Forelimb muscle (tissue), 1 donor: ENCODE measurements at regions not wholly inside any gene's neighbourhood (a gene's known extent, or its start where the extent isn't known, plus 50 kb on each side); places are given as distances from the start of the nearest gene placed in this dataset.
"Not testable (repeated sequence)": the region's sequence is repeated elsewhere in the genome, so short reads cannot be mapped to it uniquely, and the experiment has no call there.

Experiments used
- DNase-seq: peaks from one replicate; pipeline ENCODE4 v3.0.0-alpha.2; 2013; ENCODE audit warnings: low read depth

DNA sequence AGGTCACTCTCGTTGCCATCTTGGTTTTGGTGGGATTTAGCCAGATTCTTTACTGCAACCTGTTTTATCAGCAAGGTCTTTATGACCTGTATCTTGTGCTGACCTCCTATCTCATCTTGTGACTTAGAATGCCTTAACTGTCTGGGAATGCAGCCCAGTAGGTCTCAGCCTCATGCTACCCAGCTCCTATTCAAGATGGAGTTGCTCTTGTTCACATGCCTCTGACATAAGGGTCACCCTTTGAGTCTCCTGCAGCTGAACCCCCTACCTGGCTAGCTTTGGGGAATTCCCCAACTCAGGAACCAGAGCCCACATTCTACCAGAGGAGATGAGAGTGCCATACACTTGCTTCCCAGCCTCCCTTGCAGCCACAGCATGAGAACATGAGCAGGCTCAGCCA, 123.0 kb upstream of the ARHGEF3 start:
- DNase-seq: not testable (repeated sequence)

DNA sequence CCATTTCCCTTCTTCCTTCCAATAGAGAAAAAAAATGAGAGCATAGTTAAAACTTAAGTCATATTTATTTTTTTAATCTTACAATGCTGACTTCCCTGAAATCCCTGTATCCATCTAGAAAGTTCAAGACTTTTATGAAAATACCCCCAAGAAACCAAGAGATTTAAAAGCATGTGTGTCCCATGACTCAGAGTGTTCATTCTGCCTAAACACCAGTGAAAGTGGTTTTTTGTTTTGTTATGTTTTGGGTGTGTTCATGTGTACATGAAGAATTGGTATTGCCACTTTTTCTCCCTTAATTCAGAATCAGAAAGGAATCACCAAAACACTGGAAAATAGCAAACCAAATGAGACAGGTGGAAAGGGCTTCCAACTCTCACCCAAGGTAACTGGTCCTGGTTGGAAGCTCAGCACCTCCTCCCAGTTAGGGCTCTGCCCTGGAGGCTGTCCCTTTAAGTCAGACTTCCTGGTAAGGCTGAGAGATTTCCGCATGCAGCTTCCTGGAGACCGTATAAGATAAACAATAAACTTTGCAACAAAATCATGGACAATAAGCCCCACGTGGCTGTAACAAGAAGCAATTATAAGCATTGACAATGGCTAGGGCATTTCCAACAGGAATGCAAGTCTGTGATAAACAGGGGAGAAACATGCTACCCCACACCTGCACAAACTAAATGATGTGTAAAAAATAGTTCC, 121.9 kb upstream of the ARHGEF3 start:
- DNase-seq: peak; percentile 62

DNA sequence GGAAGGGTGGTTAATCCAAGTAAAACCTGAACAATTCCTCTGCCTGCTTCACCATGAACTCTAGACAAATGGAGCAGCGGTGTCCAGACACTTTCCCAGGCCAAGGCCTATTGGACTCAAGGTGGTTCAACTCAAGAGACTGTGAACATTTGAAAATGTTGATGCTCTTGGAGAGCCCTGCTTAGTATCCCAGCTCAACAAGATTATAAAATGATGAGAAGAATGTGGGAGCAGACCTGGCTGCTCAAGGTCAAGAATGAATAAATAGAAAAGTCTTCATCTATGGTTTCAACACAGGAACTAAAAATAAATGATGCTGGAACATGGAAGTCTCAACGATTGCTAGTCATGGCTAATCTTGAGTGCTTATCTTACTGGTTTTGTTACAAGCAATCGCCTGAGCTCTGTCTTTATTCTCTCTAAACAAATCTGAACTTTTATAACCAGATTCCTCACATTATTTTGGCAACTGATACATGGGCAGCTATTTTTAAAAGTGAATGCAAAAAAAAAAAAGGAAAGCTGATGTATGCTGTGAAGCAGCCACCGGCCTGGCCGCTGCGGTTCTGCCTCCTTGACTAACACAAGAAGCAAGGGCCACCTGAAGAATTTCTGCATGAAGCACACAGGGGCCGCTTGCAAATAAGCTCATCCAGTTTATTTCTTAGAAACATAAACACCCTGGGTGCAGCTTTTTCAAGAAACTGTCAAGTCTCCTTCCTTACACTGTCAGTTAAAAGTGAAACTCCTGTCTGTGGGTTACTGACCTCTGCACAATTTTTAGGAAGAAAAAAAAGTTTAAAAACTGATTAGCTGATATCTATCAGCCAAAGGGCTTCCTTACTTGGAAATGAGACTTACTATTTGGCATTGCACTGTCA, 120.1 kb upstream of the ARHGEF3 start:
- no peak for DNase-seq

DNA sequence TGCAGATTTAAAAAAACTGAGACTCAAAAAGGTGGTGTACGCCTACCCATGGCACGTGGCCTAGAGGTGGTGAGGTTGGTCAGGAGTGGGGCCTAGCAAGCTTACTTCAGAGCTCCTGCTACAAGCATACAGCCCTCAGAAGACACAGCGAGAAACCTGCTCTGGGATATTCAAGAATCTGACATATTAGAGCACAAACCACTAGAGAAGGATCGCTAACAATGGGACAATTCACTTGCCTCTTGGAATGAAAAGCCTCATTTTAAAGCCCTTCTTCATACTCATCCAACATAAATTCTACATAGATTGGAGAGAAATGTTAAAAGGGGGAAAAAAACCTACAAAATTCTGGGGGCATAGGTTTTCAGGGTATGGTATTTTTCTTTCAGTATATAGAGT, 118.0 kb upstream of the ARHGEF3 start:
- DNase-seq: no peak

DNA sequence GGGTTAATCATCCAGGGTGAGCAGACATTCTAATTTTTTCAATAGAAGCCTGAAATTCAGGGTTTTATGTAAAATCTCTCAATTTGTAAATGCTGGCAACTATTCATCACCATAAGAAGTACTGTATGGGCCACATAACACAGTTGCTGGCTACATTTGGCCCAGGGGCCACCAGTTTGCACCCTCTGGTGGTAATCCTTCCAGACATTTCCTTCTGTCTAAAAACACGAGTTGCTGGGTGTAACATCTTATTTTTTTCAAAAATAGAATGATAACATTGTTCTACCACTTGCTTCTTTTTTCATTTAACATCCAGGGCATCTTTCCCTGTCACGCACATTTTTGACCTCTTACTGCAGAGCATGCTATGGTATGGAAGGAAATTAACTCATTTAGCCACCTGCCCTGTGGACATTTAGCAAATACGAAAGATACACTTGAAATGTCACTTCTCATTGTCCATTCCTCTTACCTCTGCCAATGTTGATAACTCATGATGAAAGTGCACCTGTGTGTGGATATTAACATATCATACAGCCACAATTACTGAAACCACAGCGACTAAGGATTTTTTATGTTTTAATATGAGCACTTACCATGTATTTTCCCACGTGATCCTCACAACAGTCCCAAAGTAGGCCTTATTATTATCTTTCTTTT, 117.5 kb upstream of the ARHGEF3 start:
- DNase-seq: no peak

DNA sequence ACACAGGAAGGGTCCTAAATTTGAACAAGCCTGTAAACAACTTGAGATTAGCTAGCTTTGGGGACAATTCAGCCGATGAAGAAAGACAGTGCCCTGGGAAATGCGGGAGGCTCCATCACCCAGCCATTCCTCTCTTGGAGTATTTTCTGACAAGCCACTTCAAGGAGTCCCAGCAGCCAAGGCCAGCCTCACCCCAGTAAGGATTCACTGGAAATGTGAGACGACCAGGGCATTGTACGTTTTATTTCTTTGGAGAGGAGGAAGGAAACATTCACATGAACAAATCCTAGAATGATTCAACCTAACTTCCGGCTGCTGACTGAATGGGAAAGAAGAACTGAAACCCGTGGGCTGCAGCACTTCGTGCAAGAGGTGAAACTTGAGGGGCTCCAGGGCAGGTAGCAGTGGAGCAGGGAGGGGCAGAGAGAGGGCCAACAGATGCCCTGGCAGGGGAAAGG, 116.4 kb upstream of the ARHGEF3 start:
- DNase-seq: no peak

DNA sequence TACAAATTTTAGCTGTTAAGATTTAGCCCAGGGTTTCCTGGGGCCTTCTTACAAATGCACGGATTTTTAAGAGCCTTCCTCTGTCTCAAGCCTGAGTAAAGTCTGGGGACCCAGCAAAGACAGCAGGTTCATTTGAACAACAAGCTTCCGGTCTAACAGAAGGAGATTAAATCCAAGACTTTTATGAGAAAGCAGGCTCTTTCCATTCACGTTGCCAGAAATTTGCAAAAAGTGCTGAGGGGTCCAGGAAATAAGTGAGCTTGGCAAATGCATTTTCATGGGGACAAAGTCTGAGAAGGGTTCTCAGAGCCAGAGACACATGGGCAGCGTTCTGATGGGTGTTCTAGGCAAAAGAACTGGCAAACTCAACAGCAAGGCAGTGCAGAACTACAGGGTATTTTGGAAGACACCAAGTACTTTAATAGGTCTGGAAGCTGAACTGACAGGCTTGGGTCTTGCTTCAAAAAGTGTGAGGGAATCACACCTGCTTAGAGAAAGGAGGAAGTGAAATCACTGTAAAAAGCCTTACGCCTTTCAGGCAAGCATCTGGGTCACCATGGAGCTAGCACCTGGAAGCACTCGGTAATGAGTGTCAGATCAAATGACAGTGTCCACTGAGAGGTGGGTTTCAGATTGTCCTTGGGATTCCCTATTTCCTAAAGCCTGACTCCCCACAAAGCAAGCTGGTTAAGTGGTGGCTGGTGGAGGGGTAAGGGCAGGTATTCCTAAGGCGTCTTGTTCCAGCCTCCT, 115.8 kb upstream of the ARHGEF3 start:
- no peak for DNase-seq

DNA sequence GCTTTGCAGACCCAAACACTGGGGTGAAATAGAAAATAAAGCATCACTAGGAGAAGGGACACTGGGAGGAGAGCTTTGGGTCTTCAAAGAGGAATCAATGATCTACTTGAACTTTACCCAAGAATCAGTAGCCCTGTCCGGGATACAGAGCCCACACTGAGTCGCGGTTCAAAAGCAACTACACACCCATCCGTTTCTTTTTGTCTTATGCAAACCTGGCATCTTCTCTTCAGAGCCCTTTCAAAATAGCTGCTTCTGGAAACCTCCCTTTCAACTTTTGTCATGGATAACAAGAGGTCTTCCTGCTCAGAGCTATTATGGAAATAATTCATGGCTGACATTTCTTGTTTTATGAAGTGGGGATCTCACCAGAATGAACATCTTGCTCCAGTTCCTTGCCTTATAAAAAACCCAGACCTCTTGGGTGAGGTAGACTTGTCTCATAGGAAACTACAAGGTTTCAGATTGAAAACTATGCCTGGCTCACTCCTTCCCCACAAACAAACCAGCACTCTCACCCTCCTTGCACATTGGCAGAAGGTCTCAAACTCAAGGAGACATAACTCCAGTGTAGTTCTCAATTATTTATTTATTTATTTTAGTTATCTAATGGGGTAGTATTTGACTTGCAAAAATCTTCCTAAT, 115.1 kb upstream of the ARHGEF3 start:
- no peak for DNase-seq

DNA sequence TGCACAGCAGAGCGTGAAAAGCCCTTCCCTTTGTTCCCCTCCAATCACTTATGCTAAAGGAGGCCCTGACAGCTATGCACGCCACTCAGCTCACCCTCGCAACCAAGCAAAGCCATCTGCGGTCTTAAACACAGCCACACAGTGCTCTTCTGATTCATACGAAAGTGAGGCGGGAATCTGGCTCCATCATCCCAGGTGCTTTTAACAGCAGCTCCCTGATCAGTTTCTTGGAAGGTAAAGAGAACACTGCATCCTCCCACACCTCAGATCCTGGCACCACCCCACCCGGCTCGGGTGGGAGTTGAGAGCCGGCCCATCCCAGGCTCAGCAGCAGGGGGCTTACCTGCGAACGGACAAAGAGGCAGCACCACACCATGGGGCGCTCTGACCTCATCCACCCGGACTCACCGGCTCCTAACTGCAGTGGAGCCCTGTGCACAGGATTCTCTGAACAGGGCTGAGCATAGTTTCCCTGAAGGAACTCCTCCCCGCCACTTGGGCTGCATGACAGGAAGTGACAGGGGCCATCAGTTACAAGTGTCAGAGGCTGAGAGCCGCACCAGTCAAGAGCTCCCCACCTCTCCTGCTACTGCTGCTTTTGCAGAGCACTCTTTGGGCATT, 114.3 kb upstream of the ARHGEF3 start:
- DNase-seq: no peak

DNA sequence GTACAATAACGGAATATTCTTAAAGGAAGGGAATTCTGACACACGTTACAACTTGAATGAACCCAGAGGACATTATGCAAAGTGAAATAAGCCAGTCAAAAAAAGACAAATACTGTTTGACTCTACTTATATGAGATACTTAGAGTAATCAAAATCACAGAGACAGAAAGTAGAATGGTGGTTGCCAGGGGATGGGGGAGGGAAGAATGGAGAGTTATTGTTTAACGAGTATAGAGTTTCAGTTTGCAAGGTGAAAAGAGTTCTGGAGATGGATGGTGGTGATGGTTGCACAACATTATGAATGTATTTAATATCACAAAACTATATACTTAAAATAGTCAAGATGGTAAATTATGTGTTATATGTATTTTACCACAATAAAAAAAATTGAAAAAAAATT, 112.9 kb upstream of the ARHGEF3 start:
- DNase-seq: no peak

DNA sequence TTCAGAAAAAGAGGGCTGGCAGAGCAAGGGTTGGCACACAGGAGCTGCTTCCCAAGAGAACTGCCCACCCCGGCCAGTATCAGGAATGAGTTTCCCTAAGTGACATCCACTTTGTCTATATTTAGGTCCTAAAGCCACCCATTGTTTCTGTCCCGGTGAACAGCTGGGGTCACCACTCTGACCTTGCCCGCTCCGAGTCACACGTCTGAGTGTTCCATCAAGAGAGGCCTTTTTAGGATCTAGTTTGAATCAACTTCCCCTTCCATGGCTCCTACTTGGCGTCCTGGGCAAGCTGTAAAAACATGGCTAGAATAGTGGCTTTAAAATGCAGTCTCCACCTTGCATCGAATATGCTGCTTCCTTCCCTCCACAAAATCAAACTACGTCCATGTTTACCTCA, 109.6 kb upstream of the ARHGEF3 start:
- no peak for DNase-seq

DNA sequence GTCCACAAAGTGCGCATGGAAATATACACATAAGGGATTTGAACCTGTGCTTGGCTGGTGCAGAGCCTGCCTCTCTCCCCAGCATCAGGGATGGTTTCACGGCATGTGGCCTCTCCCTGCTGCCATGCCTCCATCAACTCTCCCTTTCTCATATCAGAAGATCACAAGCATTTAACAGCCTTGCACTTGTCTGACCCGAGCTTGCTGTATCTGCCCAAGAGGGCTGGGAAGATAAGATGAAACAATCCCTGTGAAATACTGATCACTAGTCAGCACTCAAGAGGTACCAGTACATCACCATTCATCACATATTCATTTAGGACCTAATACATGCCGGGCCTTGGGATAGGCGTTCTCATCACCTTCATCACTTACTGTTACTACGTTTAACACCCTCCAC, 107.6 kb upstream of the ARHGEF3 start:
- no peak for DNase-seq

DNA sequence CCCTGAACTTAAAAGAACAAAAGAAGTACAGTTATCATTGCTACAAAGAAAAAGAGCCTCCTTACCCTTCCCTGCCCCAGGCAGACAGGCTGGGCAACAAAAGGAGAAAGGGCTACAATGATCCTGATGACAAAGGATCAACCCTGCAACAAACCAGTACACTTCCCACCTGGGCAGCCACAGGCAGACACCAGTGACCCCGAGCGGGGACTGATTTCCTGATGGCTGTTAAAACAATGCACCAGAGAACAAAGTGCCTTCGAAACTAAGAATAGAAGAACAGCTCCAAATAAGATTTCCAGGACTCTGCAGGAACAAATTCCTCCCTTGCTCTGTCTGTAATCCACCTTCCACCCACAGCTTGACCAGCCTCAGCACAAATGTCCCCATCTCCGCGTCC, 106.3 kb upstream of the ARHGEF3 start:
- no peak for DNase-seq

DNA sequence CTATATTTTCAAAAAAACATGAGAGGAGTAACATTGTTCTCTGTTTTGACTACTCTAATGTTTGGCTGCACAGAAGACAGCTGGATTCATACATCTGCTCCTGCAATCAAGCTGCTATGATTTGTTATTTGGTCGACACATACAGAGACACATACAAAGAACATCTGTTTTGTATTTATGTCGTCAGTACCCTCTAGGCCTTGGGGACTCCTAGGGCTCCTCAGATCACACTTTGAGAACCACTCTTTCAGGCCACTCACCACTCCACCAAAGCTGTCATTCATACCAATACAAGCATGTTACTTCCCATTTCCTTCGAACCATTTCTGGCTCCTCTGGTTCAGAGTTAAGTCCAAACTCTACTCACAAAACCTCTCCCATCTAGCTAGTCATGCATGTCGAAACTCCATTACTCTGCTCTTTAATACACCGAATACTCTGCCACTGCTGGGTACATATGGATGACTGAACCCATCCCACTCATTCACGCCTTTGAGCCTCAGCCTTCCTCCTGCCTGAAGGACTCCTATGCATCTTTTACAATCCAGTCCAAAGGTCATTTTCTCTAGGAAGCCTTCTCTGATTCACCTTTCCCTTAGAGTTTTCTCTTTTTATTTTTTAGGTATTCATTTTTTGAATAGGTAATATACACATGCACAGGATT, 102.9 kb upstream of the ARHGEF3 start:
- no peak for DNase-seq

DNA sequence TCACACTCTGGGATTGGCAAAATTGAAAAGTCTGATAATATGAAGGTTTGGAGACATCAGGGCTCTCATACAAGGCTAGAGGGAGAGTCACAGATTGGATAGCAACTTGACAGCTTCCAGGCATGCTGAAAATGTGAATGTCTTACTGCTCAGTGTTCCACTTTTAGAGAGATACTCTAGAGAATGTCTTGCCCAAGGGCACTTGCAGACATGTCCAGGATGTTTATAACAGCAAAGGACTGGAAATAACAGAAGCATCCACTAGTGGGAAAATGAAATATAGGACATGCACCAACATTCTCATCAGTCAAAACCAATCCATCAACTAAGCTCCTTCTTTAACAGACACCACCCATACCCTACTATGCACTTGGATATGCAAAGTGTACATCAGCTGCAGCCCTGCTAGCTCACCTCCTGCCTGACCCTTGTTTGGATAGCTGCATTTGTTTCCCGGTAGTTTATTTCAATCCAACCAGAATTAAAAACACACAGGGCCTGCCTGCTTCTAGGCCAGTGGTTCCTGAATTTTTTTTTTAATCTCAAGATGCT, 101.6 kb upstream of the ARHGEF3 start:
- no peak for DNase-seq

DNA sequence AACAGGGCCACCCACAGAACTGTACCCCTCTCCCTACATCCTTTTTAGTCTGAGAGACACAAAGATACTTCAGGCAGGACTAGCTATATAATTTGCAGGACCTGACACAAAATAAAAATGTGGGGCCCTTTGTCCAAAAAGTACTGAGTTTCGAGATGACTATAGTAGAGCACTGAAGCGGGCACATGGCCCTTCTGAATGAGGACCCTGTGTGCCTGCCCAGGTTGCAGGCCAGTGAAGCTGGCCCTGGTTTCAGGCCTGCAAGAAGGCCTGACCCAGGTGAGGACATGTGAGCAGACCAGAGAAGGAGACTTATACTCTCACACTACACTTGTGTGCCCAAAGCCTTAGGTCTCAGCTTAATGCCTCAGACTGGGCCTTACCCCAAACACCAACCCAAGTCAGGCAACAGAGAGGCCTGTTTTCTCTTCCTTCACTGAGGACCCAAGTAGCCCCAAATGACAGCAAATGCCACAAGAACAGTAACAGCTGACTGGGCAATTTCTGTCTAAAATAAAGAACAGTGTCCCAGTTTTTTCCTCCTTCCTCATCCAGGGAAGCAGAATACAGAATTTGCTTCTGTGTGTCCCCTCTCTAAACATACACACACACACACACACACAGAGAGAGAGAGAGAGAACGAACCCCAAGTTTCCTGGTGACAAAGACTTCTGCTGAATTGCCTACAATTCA, 100.9 kb upstream of the ARHGEF3 start:
- DNase-seq: no peak

DNA sequence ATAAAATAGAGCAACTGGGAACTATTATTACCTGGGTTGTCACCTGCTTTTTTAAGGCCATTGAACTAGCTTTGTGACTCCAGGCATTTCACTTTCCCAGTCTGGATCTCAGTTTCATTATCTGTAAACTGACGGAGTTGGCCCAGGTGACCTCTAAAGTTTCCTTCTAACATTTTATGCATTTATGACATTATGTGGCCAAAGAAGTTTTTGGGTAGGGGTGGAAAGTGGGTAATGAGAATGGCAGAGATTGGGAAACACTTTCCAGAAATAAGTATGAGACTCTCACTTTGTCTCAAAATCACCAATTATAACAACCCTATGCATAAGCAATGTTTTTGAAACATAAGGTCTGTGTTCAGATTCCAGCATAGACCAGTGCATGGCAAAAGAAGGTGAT, 99.1 kb upstream of the ARHGEF3 start:
- no peak for DNase-seq

DNA sequence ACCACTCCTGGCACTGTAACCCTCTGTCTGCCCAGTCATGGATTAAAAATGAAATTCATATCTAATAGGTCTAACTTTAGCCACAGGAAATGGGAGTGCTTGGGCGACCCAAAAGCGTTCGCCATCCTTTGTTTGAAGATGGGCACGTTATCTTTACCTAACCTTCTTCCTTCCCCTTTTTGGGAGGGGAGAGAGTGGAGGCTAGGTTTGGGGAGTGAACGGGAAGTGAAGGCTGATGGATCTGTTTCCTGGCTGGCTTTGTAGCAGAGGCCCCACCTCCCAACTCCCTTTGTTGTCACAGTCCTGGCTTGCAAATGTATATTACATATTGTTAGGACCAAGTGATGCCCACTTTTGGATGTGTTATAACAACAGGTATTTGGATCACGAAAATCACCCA, 98.1 kb upstream of the ARHGEF3 start:
- no peak for DNase-seq

DNA sequence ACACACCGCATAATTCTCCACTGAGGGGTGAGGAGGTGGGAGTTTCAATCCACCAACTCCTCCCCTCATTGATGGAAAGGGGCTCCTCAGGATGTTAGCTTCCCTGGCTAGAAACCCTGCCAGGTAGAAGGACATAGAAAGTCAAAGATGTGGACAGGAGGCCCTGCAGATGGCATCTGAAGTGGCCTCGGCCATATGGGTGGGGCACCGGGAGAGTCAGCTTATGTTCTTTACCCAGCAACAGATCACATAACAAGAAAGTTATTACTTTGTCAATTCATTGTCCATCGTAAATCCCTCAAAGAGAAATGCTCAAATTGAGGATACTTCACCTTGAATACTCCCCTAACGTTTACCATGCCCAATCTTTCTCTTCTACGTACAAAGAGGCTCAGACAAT, 97.3 kb upstream of the ARHGEF3 start:
- DNase-seq: no peak

DNA sequence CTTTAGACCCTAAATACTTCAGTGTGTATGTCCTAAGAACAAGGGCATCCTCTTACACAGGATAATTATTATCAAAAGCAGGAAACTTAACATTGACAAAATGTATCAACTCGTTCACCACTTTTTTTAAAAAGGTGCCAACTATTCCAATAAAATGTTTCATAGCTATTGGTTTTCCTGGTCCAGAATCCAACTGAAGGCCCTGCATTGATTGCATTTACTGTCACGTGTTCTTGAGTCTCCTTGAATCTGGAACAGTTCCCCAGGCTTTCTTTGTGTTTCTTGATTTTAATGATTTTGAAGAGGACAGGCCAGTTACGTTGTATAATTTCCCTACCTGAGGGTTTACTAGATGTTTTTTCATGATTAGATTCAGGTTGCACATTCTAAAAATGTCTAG, 94.6 kb upstream of the ARHGEF3 start:
- DNase-seq: no peak
